GM12878 (cell line): ENCODE measurements at regions not wholly inside any gene's neighbourhood (a gene's known extent, or its start where the extent isn't known, plus 50 kb on each side); places are given as distances from the start of the nearest gene placed in this dataset.
"Not testable (repeated sequence)": the region's sequence is repeated elsewhere in the genome, so short reads cannot be mapped to it uniquely, and the experiment has no call there.

Experiments
- ATAC-seq: fragments of 200-7000 bp; cut with Tn5 transposase; 3 replicates; pipeline ENCODE4 v1.9.1; 2020; ENCODE audit warnings: mild to moderate bottlenecking, moderate library complexity
- BruUV-seq: library from RNA; stranded (reverse); fragments of 400-500 nt; replicated peaks from 2 replicates; lab custom pipeline; 2021; lab: Mats Ljungman, UMichigan
- CTCF ChIA-PET: fragments of 300-600 bp; sonication (Branson Sonifier 250); formaldehyde crosslinking; extraction: SDS; loops from one replicate; lab custom pipeline; 2021; ENCODE audit warnings: inconsistent platforms; lab: Yijun Ruan, JAX
- POLR2A ChIA-PET: fragments of 350-600 bp; formaldehyde crosslinking; extraction: SDS; loops from one replicate; lab custom pipeline; 2021; ENCODE audit warnings: inconsistent platforms; lab: Charles Lee
- RAD21 ChIA-PET: fragments of 300-600 bp; sonication (Branson Sonifier 250); formaldehyde crosslinking; loops from one replicate; lab custom pipeline; 2023; ENCODE audit warnings: antibody characterized with exemption; ENCODE audit not compliant: unreplicated experiment; lab: Charles Lee
- SMC1A ChIA-PET: fragments of 300-600 bp; sonication (Branson Sonifier 250); formaldehyde crosslinking; loops from one replicate; lab custom pipeline; 2023; ENCODE audit not compliant: unreplicated experiment, uncharacterized antibody; lab: Charles Lee
- DNase-seq: peaks from one replicate; pipeline ENCODE4 v3.0.0-alpha.2; 2011; ENCODE audit warnings: low read depth, low spot score
- FAIRE-seq: peaks from 3 replicates; lab custom pipeline; 2011; peaks lifted over from hg19 to GRCh38; lab: Jason Lieb, UNC
- H2AFZ ChIP-seq: 2 replicates; pipeline ENCODE4 v1.6.0; 2011; ENCODE audit warnings: low read depth, low read length, control low read depth; ENCODE audit not compliant: control insufficient read depth
- H3K27ac ChIP-seq: 2 replicates; pipeline ENCODE4 v1.5.1; 2011; ENCODE audit warnings: control low read depth; ENCODE audit not compliant: control insufficient read depth, insufficient read depth
- H3K27me3 ChIP-seq, 2 experiments: replicated peaks in 1 of 2; 2 replicates each; pipeline versions ENCODE4 v1.6.0 to v1.6.1; 2011; ENCODE audit warnings: low read length in 1 of 2; ENCODE audit not compliant: control insufficient read depth in 2 of 2, insufficient read depth in 2 of 2
- H3K36me3 ChIP-seq, 2 experiments: 2 replicates each; pipeline ENCODE4 v1.5.1; 2011; ENCODE audit warnings: low read length in 1 of 2; ENCODE audit not compliant: control insufficient read depth in 2 of 2, insufficient read depth in 2 of 2
- H3K4me1 ChIP-seq: 2 replicates; pipeline ENCODE4 v1.6.1; 2011; ENCODE audit warnings: mild to moderate bottlenecking, low read length, moderate library complexity, mixed read lengths; ENCODE audit not compliant: control insufficient read depth, insufficient read depth
- H3K4me2 ChIP-seq: 2 replicates; pipeline ENCODE4 v1.6.0; 2011; ENCODE audit warnings: control low read depth; ENCODE audit not compliant: control insufficient read depth, insufficient read depth
- H3K4me3 ChIP-seq: fragments of 200-600 bp; sonication (generic); 2 replicates; pipeline ENCODE4 v1.5.1; 2016
- H3K79me2 ChIP-seq: 2 replicates; pipeline ENCODE4 v1.6.0; 2011; ENCODE audit warnings: low read length; ENCODE audit not compliant: control insufficient read depth, insufficient read depth
- H3K9ac ChIP-seq: 2 replicates; pipeline ENCODE4 v1.8.0; 2011; ENCODE audit warnings: low read length, control low read depth, mixed read lengths; ENCODE audit not compliant: control insufficient read depth, insufficient read depth
- H3K9me3 ChIP-seq: replicated peaks from 3 replicates; pipeline ENCODE4 v1.5.1; 2011; ENCODE audit warnings: mild to moderate bottlenecking, low read length; ENCODE audit not compliant: control insufficient read depth, insufficient read depth
- H4K20me1 ChIP-seq: 2 replicates; pipeline ENCODE4 v1.6.0; 2011; ENCODE audit not compliant: control insufficient read depth, insufficient read depth
- ZBTB11 ChIP-seq: fragments of 450-650 bp; formaldehyde crosslinking; IDR thresholded peaks from 2 replicates; pipeline ENCODE4 v1.5.0; 2022; ENCODE audit warnings: mild to moderate bottlenecking, missing genetic modification characterization
- WGBS: methylation state at CpG from one replicate; pipeline ENCODE4 v1.1.6; 2016; ENCODE audit warnings: low lambda C conversion rate; ENCODE audit not compliant: insufficient replicate concordance, insufficient coverage; ENCODE audit errors: missing lambda C conversion rate; 5-methylcytosine and 5-hydroxymethylcytosine counted together
- in situ Hi-C: fragments of 300-500 bp; cut with MboI; formaldehyde crosslinking; loops from 9 replicates; pipeline ENCODE4 v1.14.3; 2018; ENCODE audit warnings: mixed read lengths
- intact Hi-C: fragments of 100-400 bp; cut with micrococcal nuclease; formaldehyde crosslinking; loops from one replicate; pipeline ENCODE4 v1.14.2; 2022; ENCODE audit not compliant: unreplicated experiment

GRCh38 chr12:91877022-91877421, 268.6 kb downstream of the BTG1 start (continued):
- TF ChIP-seq ZBTB11: no peak

DNA sequence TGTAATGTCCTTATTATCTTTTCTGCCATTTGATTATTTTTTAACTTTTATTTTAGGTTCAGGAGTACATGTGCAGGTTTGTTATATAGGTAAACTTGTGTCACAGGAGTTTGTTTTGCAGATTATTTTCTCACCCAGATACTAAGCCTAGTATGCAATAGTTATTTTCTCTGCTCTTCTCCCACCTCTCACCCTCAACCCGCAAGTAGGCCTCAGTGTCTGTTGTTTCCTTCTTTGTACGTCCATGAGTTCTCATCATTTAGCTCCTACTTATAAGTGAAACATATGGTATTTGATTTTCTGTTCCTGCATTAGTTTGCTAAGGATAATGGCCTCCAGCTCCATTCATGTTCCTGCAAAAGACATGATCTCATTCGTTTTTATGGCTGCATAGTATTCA, 270.0 kb downstream of the BTG1 start:
- ChIA-PET CTCF (interaction anchor here (1.3 kb wide), 1 partner anchor 298 kb away, joined by 3 read pairs; no protein-coding TSS in a partner anchor), RAD21 (interaction anchor here (0.6 kb wide), 1 partner anchor 43 kb away, joined by 3 read pairs; no protein-coding TSS in a partner anchor), POLR2A (interaction anchor here (1.3 kb wide), 1 partner anchor 16 kb away, joined by 3 read pairs; no protein-coding TSS in a partner anchor), SMC1A (interaction anchor here (0.6 to 2.7 kb wide), 3 partner anchors 13 to 111 kb away, joined by 3 to 7 read pairs (median 3); no protein-coding TSS in a partner anchor)
- intact Hi-C loops, H3K4me1 ChIP-seq, ATAC-seq, H3K79me2 ChIP-seq, H3K9me3 ChIP-seq, BruUV-seq, H3K9ac ChIP-seq, H3K27me3 ChIP-seq, H3K4me2 ChIP-seq, DNase-seq, FAIRE-seq, H2AFZ ChIP-seq, H3K36me3 ChIP-seq, H3K4me3 ChIP-seq, H4K20me1 ChIP-seq, in situ Hi-C loops, H3K27ac ChIP-seq: not testable (repeated sequence)
- 60% methylated on average over 3 of the region's 3 CpGs for WGBS
